ENCODE measurements at regions not wholly inside any gene's neighbourhood (a gene's known extent, or its start where the extent isn't known, plus 50 kb on each side); places are given as distances from the start of the nearest gene placed in this dataset.

DNA sequence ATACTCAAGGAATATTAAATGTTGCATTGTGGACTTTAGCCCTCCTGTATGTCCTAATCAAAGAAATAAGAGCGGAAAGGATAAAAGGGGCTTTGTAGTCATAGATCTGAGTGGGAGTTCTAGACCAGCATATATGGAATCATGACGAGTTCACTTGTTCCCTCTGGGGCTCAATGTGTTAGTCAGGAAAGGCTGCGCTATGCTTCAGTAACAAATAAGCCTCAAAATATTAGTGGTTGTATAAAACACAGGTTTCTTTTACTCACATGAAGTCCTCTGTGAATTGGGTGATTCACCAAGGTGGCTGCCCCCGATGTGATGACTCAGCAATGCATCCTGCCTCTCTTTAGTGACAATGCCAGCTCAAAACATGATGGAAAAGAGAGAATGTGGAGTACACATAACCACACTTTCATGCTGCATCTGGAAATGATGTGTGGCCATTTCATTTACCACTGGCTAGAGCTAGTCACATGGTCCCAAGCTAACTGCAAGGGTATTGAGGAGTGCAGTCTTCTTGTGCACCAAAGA is 63.3 kb upstream of the IRX5 start:
- Mint-ChIP-seq H3K4me3 (no peak overlapping the region), H3K4me1 (no peaks in the 10 kb centered on the region), H3K9me3 (peaks cover 4% of the 10 kb centered on the region), H3K36me3 (ENCODE audit: low read depth) (no peaks in the 10 kb centered on the region), H3K27me3 (ENCODE audit: low read depth) (no peaks in the 10 kb centered on the region), H3K27ac (no peak overlapping the region)
- TF ChIP-seq, protein P1, sequence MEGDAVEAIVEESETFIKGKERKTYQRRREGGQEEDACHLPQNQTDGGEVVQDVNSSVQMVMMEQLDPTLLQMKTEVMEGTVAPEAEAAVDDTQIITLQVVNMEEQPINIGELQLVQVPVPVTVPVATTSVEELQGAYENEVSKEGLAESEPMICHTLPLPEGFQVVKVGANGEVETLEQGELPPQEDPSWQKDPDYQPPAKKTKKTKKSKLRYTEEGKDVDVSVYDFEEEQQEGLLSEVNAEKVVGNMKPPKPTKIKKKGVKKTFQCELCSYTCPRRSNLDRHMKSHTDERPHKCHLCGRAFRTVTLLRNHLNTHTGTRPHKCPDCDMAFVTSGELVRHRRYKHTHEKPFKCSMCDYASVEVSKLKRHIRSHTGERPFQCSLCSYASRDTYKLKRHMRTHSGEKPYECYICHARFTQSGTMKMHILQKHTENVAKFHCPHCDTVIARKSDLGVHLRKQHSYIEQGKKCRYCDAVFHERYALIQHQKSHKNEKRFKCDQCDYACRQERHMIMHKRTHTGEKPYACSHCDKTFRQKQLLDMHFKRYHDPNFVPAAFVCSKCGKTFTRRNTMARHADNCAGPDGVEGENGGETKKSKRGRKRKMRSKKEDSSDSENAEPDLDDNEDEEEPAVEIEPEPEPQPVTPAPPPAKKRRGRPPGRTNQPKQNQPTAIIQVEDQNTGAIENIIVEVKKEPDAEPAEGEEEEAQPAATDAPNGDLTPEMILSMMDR (IDR thresholded peaks at IDR 0.05; ENCODE audit: unreplicated experiment in 3 of 3) = no peak

DNA sequence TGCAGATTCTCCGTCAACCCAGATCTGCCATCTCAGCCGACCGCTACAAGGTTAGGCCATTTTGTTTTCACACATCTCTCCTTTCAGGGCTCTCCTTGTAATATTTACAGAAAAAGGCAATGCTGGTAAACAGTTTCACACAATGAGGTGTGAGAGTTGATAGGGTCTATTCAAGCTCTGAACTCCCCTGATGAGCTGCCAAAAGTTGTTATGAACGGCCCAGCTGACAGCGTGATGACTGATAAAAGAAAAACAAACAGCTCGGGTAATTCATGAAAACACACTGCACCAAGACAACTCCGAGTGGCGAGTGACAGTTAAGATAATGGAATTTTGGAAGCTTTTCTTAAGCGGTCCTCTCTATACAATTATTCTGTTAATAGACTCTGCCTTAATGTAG is 68.1 kb upstream of the IRX5 start:
- H3K4me3 Mint-ChIP-seq = no peak overlapping the region
- H3K9me3 Mint-ChIP-seq = no peaks in the 10 kb centered on the region
- H3K27ac Mint-ChIP-seq = no peak overlapping the region
- no peaks in the 10 kb centered on the region for H3K36me3 Mint-ChIP-seq (ENCODE audit: low read depth)
- H3K4me1 Mint-ChIP-seq = no peaks in the 10 kb centered on the region
- TF ChIP-seq, protein P1 (IDR thresholded peaks at IDR 0.05; ENCODE audit: unreplicated experiment in 3 of 3) = no peak
- H3K27me3 Mint-ChIP-seq (ENCODE audit: low read depth) = peaks cover 5% of the 10 kb centered on the region

DNA sequence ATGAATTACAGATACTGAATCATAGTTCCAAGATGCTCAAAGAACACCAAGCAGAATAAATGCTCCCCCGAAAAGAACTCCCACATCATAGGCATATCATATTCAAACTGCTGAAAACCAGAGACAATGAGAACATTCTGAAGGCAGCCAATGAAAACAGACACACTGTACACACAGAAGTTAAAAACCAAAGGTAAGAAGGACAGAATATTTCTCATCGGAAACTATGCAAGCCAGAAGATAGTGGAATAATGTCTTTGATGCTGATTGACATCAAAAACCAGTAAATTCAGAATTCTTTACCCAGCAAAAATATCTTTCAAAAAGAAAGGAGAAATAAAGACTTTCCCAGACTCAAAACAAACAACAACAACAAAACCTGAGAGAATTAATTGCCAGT is 73.8 kb upstream of the IRX5 start:
- Mint-ChIP-seq H3K4me1 (no peaks in the 10 kb centered on the region), H3K9me3 (peaks cover 15% of the 10 kb centered on the region), H3K4me3 (no peak overlapping the region), H3K36me3 (ENCODE audit: low read depth) (no peaks in the 10 kb centered on the region), H3K27ac (no peak overlapping the region), H3K27me3 (ENCODE audit: low read depth) (peaks cover 5% of the 10 kb centered on the region)
- TF ChIP-seq, protein P1 (IDR thresholded peaks at IDR 0.05; ENCODE audit: unreplicated experiment in 3 of 3) = no peak

DNA sequence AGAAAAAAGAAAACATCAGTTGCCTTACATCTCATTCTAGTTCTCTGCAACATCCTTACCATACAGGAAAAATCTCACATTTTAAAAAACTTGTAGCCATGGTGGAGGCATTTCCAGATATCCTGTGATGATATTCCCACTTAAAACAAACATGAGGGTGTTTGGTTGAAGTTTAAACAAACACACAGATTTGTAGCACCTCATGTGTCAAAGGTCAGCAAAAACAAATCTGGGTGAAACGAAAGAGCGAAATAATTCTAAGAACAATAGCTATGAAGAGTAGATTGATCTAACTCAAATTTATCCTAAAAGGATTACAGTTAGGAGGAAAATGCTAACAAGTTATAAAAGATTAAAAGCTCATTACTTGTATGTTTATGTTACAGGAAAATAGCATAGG is 83.1 kb upstream of the IRX5 start:
- Mint-ChIP-seq H3K4me1 (no peaks in the 10 kb centered on the region), H3K27ac (no peak overlapping the region), H3K9me3 (peaks cover 18% of the 10 kb centered on the region), H3K36me3 (ENCODE audit: low read depth) (peaks cover 6% of the 10 kb centered on the region), H3K4me3 (no peak overlapping the region), H3K27me3 (ENCODE audit: low read depth) (peaks cover 4% of the 10 kb centered on the region)
- TF ChIP-seq, protein P1 (IDR thresholded peaks at IDR 0.05; ENCODE audit: unreplicated experiment in 3 of 3) = no peak

DNA sequence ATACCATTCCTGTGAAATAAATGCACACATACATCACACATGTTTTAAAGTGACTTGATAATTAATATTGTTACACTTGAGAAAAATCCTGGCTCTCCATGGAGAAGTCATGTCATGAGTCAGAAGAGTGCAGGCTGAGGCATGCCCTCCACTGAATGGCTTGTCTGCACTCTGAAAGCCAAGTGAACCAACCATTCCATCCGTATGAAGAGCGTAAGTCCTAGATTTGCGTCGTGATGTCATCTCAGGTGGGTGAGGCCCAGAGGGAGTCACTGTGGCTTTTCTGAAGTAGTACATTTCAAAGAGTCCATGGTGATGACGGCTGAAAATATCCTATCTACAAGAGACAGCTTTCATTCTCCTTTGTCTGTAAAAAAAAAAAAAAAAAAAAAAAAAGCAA is 83.5 kb upstream of the IRX5 start:
- TF ChIP-seq, protein P1 (IDR thresholded peaks at IDR 0.05; ENCODE audit: unreplicated experiment in 3 of 3) = no peak
- no peak overlapping the region for H3K27ac Mint-ChIP-seq
- peaks cover 4% of the 10 kb centered on the region for H3K27me3 Mint-ChIP-seq (ENCODE audit: low read depth)
- peaks cover 7% of the 10 kb centered on the region for H3K36me3 Mint-ChIP-seq (ENCODE audit: low read depth)
- no peak overlapping the region for H3K4me3 Mint-ChIP-seq
- no peaks in the 10 kb centered on the region for H3K4me1 Mint-ChIP-seq
- peaks cover 20% of the 10 kb centered on the region for H3K9me3 Mint-ChIP-seq

DNA sequence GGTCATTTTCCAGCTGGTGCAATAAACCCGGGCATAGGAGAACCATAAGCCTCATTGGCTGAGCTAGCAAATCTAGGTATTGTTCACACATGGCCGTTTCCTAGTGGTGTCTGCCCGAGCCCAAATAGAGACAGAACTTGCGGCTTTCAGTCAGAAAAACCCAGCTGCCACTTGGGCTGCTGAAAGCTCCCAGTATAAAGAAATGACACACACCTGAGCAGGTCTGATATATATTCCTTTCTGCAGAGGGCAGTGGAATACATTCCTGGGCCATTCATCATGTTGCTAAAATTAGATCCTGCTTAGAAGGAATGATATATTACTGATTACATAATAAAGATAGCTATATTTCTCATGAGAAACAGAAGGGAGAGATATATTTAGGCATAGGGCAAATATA is 83.9 kb upstream of the IRX5 start:
- Mint-ChIP-seq H3K36me3 (ENCODE audit: low read depth) (peaks cover 7% of the 10 kb centered on the region), H3K4me3 (no peak overlapping the region), H3K4me1 (no peaks in the 10 kb centered on the region), H3K27ac (no peak overlapping the region), H3K27me3 (ENCODE audit: low read depth) (peaks cover 4% of the 10 kb centered on the region), H3K9me3 (peaks cover 25% of the 10 kb centered on the region)
- TF ChIP-seq, protein P1 (IDR thresholded peaks at IDR 0.05; ENCODE audit: unreplicated experiment in 3 of 3) = no peak
